IMR-90 (cell line): ENCODE measurements at regions not wholly inside any gene's neighbourhood (a gene's known extent, or its start where the extent isn't known, plus 50 kb on each side); places are given as distances from the start of the nearest gene placed in this dataset.

Experiments
- ATAC-seq: fragments of 200-7000 bp; cut with Tn5 transposase; 2 replicates; pipeline ENCODE4 v1.9.1; 2020; ENCODE audit warnings: low read depth, mild to moderate bottlenecking, moderate library complexity
- BruUV-seq: library from RNA; stranded (reverse); fragments of 400-500 nt; replicated peaks from 2 replicates; lab custom pipeline; 2021; lab: Mats Ljungman, UMichigan
- CTCF ChIA-PET: fragments of 300-600 bp; formaldehyde crosslinking; extraction: SDS; loops from one replicate; lab custom pipeline; 2021; ENCODE audit warnings: antibody characterized with exemption; lab: Yijun Ruan, JAX
- POLR2A ChIA-PET: fragments of 300-600 bp; sonication (Branson Sonifier 250); formaldehyde crosslinking; loops from one replicate; lab custom pipeline; 2022; ENCODE audit warnings: antibody characterized with exemption; ENCODE audit not compliant: unreplicated experiment; lab: Charles Lee
- DNase-seq: peaks from one replicate; pipeline ENCODE4 v3.0.0; 2013
- H2AFZ ChIP-seq: replicated peaks from 2 replicates; pipeline ENCODE3; 2013; ENCODE audit warnings: low read length, mild to moderate bottlenecking; ENCODE audit not compliant: poor library complexity
- H2AK5ac ChIP-seq: 2 replicates; pipeline ENCODE4 v1.6.1; 2013; ENCODE audit warnings: low read depth, low read length, inconsistent platforms
- H2AK9ac ChIP-seq: replicated peaks from 2 replicates; pipeline ENCODE3; 2013; ENCODE audit warnings: mild to moderate bottlenecking, low read depth, low read length, moderate library complexity; ENCODE audit not compliant: poor library complexity
- H2BK120ac ChIP-seq: 2 replicates; pipeline ENCODE4 v1.6.1; 2013; ENCODE audit warnings: low read depth, low read length, inconsistent platforms
- H2BK15ac ChIP-seq: 3 replicates; pipeline ENCODE4 v1.6.1; 2013; ENCODE audit warnings: low read depth, low read length, inconsistent platforms
- H2BK20ac ChIP-seq: 2 replicates; pipeline ENCODE4 v1.6.1; 2013; ENCODE audit warnings: low read depth, mild to moderate bottlenecking, inconsistent platforms, low read length, moderate library complexity
- H2BK5ac ChIP-seq: 2 replicates; pipeline ENCODE4 v1.6.1; 2013; ENCODE audit warnings: mild to moderate bottlenecking, low read depth, low read length, inconsistent platforms; ENCODE audit not compliant: poor library complexity, severe bottlenecking
- H3K14ac ChIP-seq: replicated peaks from 2 replicates; pipeline ENCODE4 v1.6.1; 2013; ENCODE audit warnings: low read depth, low read length, inconsistent platforms
- H3K18ac ChIP-seq: 2 replicates; pipeline ENCODE4 v1.6.1; 2013; ENCODE audit warnings: low read depth, low read length, control low read depth
- H3K23ac ChIP-seq: 2 replicates; pipeline ENCODE4 v1.6.1; 2013; ENCODE audit warnings: low read depth, low read length, inconsistent platforms
- H3K27ac ChIP-seq: 2 replicates; pipeline ENCODE4 v1.5.1; 2013; ENCODE audit warnings: mild to moderate bottlenecking, control low read depth, low read length; ENCODE audit not compliant: insufficient read depth
- H3K27me3 ChIP-seq: 2 replicates; pipeline ENCODE4 v1.6.1; 2013; ENCODE audit warnings: low read length; ENCODE audit not compliant: control insufficient read depth, insufficient read depth
- H3K36me3 ChIP-seq: 2 replicates; pipeline ENCODE4 v1.6.1; 2013; ENCODE audit warnings: low read length, mixed read lengths; ENCODE audit not compliant: control insufficient read depth, insufficient read depth
- H3K4ac ChIP-seq: 2 replicates; pipeline ENCODE4 v1.6.1; 2013; ENCODE audit warnings: low read depth, low read length, inconsistent platforms
- H3K4me1 ChIP-seq: 2 replicates; pipeline ENCODE4 v1.6.1; 2013; ENCODE audit warnings: low read length, mixed read lengths; ENCODE audit not compliant: control insufficient read depth, insufficient read depth
- H3K4me2 ChIP-seq: 2 replicates; pipeline ENCODE4 v1.6.1; 2013; ENCODE audit warnings: low read depth, mild to moderate bottlenecking, control low read depth, low read length, moderate library complexity
- H3K4me3 ChIP-seq: 2 replicates; pipeline ENCODE4 v1.5.1; 2013; ENCODE audit warnings: low read depth, mild to moderate bottlenecking, control low read depth, low read length, moderate library complexity; ENCODE audit not compliant: insufficient read depth
- H3K56ac ChIP-seq: 2 replicates; pipeline ENCODE4 v1.6.1; 2013; ENCODE audit warnings: low read length, inconsistent platforms; ENCODE audit not compliant: insufficient read depth; ENCODE audit errors: extremely low read depth
- H3K79me1 ChIP-seq, 2 experiments: 2 replicates each; pipeline ENCODE4 v1.6.1; 2013; ENCODE audit warnings: low read length in 2 of 2, inconsistent platforms in 1 of 2, low read depth in 1 of 2
- H3K9ac ChIP-seq: 2 replicates; pipeline ENCODE4 v1.6.1; 2013; ENCODE audit warnings: low read depth, low read length, control low read depth
- H3K9me1 ChIP-seq: 2 replicates; pipeline ENCODE4 v1.6.1; 2013; ENCODE audit warnings: low read length, inconsistent platforms; ENCODE audit not compliant: insufficient read depth
- H3K9me3 ChIP-seq: 2 replicates; pipeline ENCODE4 v1.6.1; 2013; ENCODE audit warnings: low read length; ENCODE audit not compliant: control insufficient read depth, insufficient read depth
- H4K20me1 ChIP-seq: 2 replicates; pipeline ENCODE4 v1.6.1; 2013; ENCODE audit warnings: low read length, inconsistent platforms; ENCODE audit not compliant: insufficient read depth
- H4K5ac ChIP-seq: 2 replicates; pipeline ENCODE4 v1.6.1; 2013; ENCODE audit warnings: mild to moderate bottlenecking, low read depth, low read length, control low read depth
- H4K8ac ChIP-seq, 2 experiments: 2 replicates each; pipeline ENCODE4 v1.6.1; 2013; ENCODE audit warnings: low read depth in 2 of 2, low read length in 2 of 2, control low read depth in 1 of 2, inconsistent platforms in 1 of 2
- H4K91ac ChIP-seq: 2 replicates; pipeline ENCODE4 v1.6.1; 2013; ENCODE audit warnings: low read depth, low read length, inconsistent platforms; ENCODE audit not compliant: insufficient read depth
- BHLHE40 ChIP-seq: fragments of 150-350 bp; IDR thresholded peaks from 2 replicates; pipeline ENCODE4 v1.6.1; 2016; ENCODE audit warnings: mild to moderate bottlenecking, low read depth, low read length
- CEBPB ChIP-seq: IDR thresholded peaks from 2 replicates; pipeline ENCODE4 v1.6.1; 2012; ENCODE audit warnings: low read depth, low read length, improper control_type of control experiment
- CHD1 ChIP-seq: IDR thresholded peaks from 2 replicates; pipeline ENCODE4 v1.6.1; 2012; ENCODE audit warnings: low read depth, low read length, improper control_type of control experiment
- ELK1 ChIP-seq: fragments of 150-350 bp; IDR thresholded peaks from 2 replicates; pipeline ENCODE4 v1.6.1; 2016; ENCODE audit warnings: low read depth, mild to moderate bottlenecking, low read length, moderate library complexity, borderline replicate concordance
- FOS ChIP-seq: fragments of 150-350 bp; IDR thresholded peaks from 2 replicates; pipeline ENCODE4 v1.6.1; 2016; ENCODE audit warnings: low read depth, low read length
- MAFK ChIP-seq: IDR thresholded peaks from 2 replicates; pipeline ENCODE4 v1.6.1; 2012; ENCODE audit warnings: low read depth, low read length, improper control_type of control experiment
- MAZ ChIP-seq: IDR thresholded peaks from 2 replicates; pipeline ENCODE4 v1.6.1; 2012; ENCODE audit warnings: low read depth, mild to moderate bottlenecking, low read length, improper control_type of control experiment, moderate library complexity, borderline replicate concordance
- MXI1 ChIP-seq: IDR thresholded peaks from 2 replicates; pipeline ENCODE4 v1.6.1; 2012; ENCODE audit warnings: low read depth, mild to moderate bottlenecking, low read length, moderate library complexity, borderline replicate concordance
- RCOR1 ChIP-seq: IDR thresholded peaks from 2 replicates; pipeline ENCODE4 v1.6.1; 2012; ENCODE audit warnings: mild to moderate bottlenecking, low read length, improper control_type of control experiment; ENCODE audit not compliant: insufficient replicate concordance
- SMC3 ChIP-seq: fragments of 150-350 bp; IDR thresholded peaks from 2 replicates; pipeline ENCODE4 v1.6.1; 2016; ENCODE audit warnings: low read depth, mild to moderate bottlenecking, antibody characterized with exemption, low read length, moderate library complexity
- USF2 ChIP-seq: fragments of 150-350 bp; IDR thresholded peaks from 2 replicates; pipeline ENCODE4 v1.6.1; 2017; ENCODE audit warnings: mild to moderate bottlenecking, antibody characterized with exemption, low read length, low read depth
- WGBS, 2 experiments: methylation state at CpG; one replicate each; pipeline versions ENCODE4 v1.1.5 to v1.1.7; 2013; ENCODE audit warnings: missing lambda C conversion rate in 2 of 2; ENCODE audit not compliant: insufficient read length in 1 of 2; ENCODE audit errors: extremely low coverage in 2 of 2; 5-methylcytosine and 5-hydroxymethylcytosine counted together
- dilution Hi-C: fragments of 300-500 bp; cut with HindIII; formaldehyde crosslinking; loops from one replicate; pipeline ENCODE4 v1.14.3; 2018; ENCODE audit warnings: low sequenced_read_pairs; ENCODE audit not compliant: unreplicated experiment
- in situ Hi-C: fragments of 300-500 bp; cut with MboI; formaldehyde crosslinking; loops from 3 replicates; pipeline ENCODE4 v1.14.3; 2019; ENCODE audit warnings: low sequenced_read_pairs, inconsistent platforms, mixed read lengths
- intact Hi-C: fragments of 100-400 bp; cut with micrococcal nuclease; formaldehyde crosslinking; loops from 2 replicates; pipeline ENCODE4 v1.10.0; 2022

- TF ChIP-seq RCOR1 (no peak), FOS (no peak), SMC3 (no peak)
Observed at GRCh38 chrX:148381603-148382002, 118.8 kb upstream of the AFF2 start (continued).

GRCh38 chrX:148382983-148383382 is 117.4 kb upstream of the AFF2 start:
- Histone ChIP-seq H2BK20ac (no peak overlapping the region), H3K27me3 (no peaks in the 10 kb centered on the region), H4K5ac (no peak overlapping the region), H3K18ac (no peak overlapping the region), H3K4me2 (no peak overlapping the region), H3K9me1 (no peaks in the 10 kb centered on the region), H3K9ac (no peak overlapping the region), H3K4me3 (no peak overlapping the region), H3K14ac (no peak overlapping the region), H3K4ac (no peak overlapping the region), H4K91ac (no peak overlapping the region), H3K79me1 (no peaks in the 10 kb centered on the region), H2BK15ac (no peak overlapping the region), H4K20me1 (no peaks in the 10 kb centered on the region), H4K8ac (no peak overlapping the region), H2AFZ (no peak overlapping the region), H2AK5ac (no peak overlapping the region), H2AK9ac (no peak overlapping the region), H3K56ac (no peak overlapping the region), H3K23ac (no peak overlapping the region), H3K4me1 (no peaks in the 10 kb centered on the region), H3K27ac (no peak overlapping the region), H2BK5ac (no peak overlapping the region), H2BK120ac (no peak overlapping the region), H3K9me3 (peaks cover 10% of the 10 kb centered on the region; the same call in 1 of the 2 replicates), H3K36me3 (no peaks in the 10 kb centered on the region)
- intact Hi-C loops = no loop called here
- CTCF ChIA-PET = no interaction called here
- no TSS peak for BruUV-seq
- WGBS, 2 experiments = no CpG with 5 or more reads among the region's 2 CpGs
- POLR2A ChIA-PET = no interaction called here
- in situ Hi-C loops = no loop called here
- DNase-seq (no peak), ATAC-seq (no peak)
- TF ChIP-seq MXI1 (no peak), BHLHE40 (no peak), SMC3 (no peak), ELK1 (no peak), CHD1 (no peak), FOS (no peak), MAZ (no peak), CEBPB (no peak), RCOR1 (no peak), USF2 (no peak), MAFK (no peak)
- dilution Hi-C loops = no loop called here
